Astrocyte (in vitro differentiated cells and primary cell): ENCODE measurements at regions not wholly inside any gene's neighbourhood (a gene's known extent, or its start where the extent isn't known, plus 50 kb on each side); places are given as distances from the start of the nearest gene placed in this dataset.
A peak's percentile ranks its signal among the peaks of the same experiment; 100 is the strongest.

Experiments used
- DNase-seq: peaks from one replicate; pipeline ENCODE4 v3.0.0-alpha.2; 2010; ENCODE audit warnings: low read depth
- FAIRE-seq: peaks from 2 replicates; lab custom pipeline; 2011; peaks lifted over from hg19 to GRCh38; lab: Jason Lieb, UNC
- H2AFZ ChIP-seq: 2 replicates; pipeline ENCODE4 v1.6.0; 2012; ENCODE audit warnings: low read depth, low read length, inconsistent platforms
- H3K27ac ChIP-seq: 2 replicates; pipeline ENCODE4 v1.5.1; 2011; ENCODE audit warnings: low read depth, low read length, inconsistent platforms
- H3K27me3 ChIP-seq: 2 replicates; pipeline ENCODE4 v1.6.0; 2011; ENCODE audit warnings: low read length, inconsistent platforms; ENCODE audit not compliant: insufficient read depth
- H3K36me3 ChIP-seq: 2 replicates; pipeline ENCODE4 v1.5.1; 2011; ENCODE audit warnings: low read length, inconsistent platforms; ENCODE audit not compliant: insufficient read depth
- H3K4me1 ChIP-seq: 2 replicates; pipeline ENCODE4 v1.5.1; 2011; ENCODE audit warnings: low read length, inconsistent platforms; ENCODE audit not compliant: insufficient read depth
- H3K4me2 ChIP-seq: 2 replicates; pipeline ENCODE4 v1.6.0; 2012; ENCODE audit warnings: low read length, inconsistent platforms
- H3K4me3 ChIP-seq: 2 replicates; pipeline ENCODE4 v1.5.1; 2011; ENCODE audit warnings: low read depth, mild to moderate bottlenecking, low read length, inconsistent platforms; ENCODE audit not compliant: insufficient read depth
- H3K79me2 ChIP-seq: 2 replicates; pipeline ENCODE4 v1.6.0; 2012; ENCODE audit warnings: mild to moderate bottlenecking, low read length, inconsistent platforms; ENCODE audit not compliant: insufficient read depth
- H3K9ac ChIP-seq: 2 replicates; pipeline ENCODE4 v1.6.0; 2012; ENCODE audit warnings: mild to moderate bottlenecking, low read length, inconsistent platforms
- H3K9me3 ChIP-seq: 2 replicates; pipeline ENCODE4 v1.5.1; 2012; ENCODE audit warnings: low read depth, mild to moderate bottlenecking, low read length, inconsistent platforms; ENCODE audit not compliant: insufficient read depth
- H4K20me1 ChIP-seq: 2 replicates; pipeline ENCODE4 v1.6.0; 2012; ENCODE audit warnings: low read length, inconsistent platforms; ENCODE audit not compliant: insufficient read depth
- H3K27ac Mint-ChIP-seq: one replicate; pipeline ENCODE4 v1.8.0; 2021; ENCODE audit warnings: mild to moderate bottlenecking, mixed read lengths; ENCODE audit not compliant: unreplicated experiment
- H3K27me3 Mint-ChIP-seq: one replicate; pipeline ENCODE4 v1.8.0; 2021; ENCODE audit warnings: low read depth, mixed read lengths; ENCODE audit not compliant: unreplicated experiment
- H3K36me3 Mint-ChIP-seq: one replicate; pipeline ENCODE4 v1.8.0; 2021; ENCODE audit warnings: low read depth, mixed read lengths; ENCODE audit not compliant: unreplicated experiment
- H3K4me1 Mint-ChIP-seq: one replicate; pipeline ENCODE4 v1.8.0; 2021; ENCODE audit warnings: low read depth, mixed read lengths; ENCODE audit not compliant: unreplicated experiment
- H3K4me3 Mint-ChIP-seq: one replicate; pipeline ENCODE4 v1.8.0; 2021; ENCODE audit warnings: mild to moderate bottlenecking, moderate library complexity, mixed read lengths; ENCODE audit not compliant: unreplicated experiment
- H3K9me3 Mint-ChIP-seq: one replicate; pipeline ENCODE4 v1.8.0; 2021; ENCODE audit warnings: mild to moderate bottlenecking, mixed read lengths; ENCODE audit not compliant: unreplicated experiment
- EZH2 ChIP-seq: IDR thresholded peaks from 2 replicates; pipeline ENCODE4 v1.6.1; 2012; ENCODE audit warnings: mild to moderate bottlenecking, low read length, inconsistent platforms; ENCODE audit not compliant: insufficient read depth
- TF ChIP-seq, protein P1 (sequence below): IDR thresholded peaks from 2 replicates; pipeline ENCODE4 v1.5.1; 2011; ENCODE audit warnings: low read depth, mild to moderate bottlenecking, inconsistent platforms, low read length, moderate library complexity; ENCODE audit not compliant: insufficient read depth

DNA sequence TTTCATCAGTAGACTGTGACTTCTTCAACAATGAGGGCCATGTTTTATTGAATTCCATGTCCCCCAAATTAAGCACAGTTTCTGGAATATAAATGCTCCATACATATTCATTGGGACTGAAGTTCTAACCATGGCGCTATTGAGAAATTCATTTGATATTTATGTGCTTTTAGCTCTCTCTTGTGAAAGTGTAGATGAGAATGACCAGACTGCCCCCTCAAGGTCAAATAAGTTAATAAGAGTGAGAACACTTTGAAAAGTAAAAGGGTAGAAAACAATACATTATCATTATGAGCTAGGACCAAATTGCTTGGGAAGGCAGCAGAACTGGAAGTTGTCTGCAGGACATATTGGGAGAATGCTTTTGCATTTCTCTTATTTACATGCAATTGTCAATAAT is 597.9 kb downstream of the EPM2A start:
- Histone ChIP-seq H3K9ac (no peak overlapping the region), H3K79me2 (no peaks in the 10 kb centered on the region), H3K27me3 (no peaks in the 10 kb centered on the region), H3K36me3 (no peaks in the 10 kb centered on the region), H3K9me3 (no peaks in the 10 kb centered on the region), H4K20me1 (no peaks in the 10 kb centered on the region), H3K4me1 (no peaks in the 10 kb centered on the region), H2AFZ (no peak overlapping the region), H3K4me2 (no peak overlapping the region), H3K4me3 (no peak overlapping the region), H3K27ac (no peak overlapping the region)
- no peak for TF ChIP-seq EZH2
- TF ChIP-seq, protein P1, sequence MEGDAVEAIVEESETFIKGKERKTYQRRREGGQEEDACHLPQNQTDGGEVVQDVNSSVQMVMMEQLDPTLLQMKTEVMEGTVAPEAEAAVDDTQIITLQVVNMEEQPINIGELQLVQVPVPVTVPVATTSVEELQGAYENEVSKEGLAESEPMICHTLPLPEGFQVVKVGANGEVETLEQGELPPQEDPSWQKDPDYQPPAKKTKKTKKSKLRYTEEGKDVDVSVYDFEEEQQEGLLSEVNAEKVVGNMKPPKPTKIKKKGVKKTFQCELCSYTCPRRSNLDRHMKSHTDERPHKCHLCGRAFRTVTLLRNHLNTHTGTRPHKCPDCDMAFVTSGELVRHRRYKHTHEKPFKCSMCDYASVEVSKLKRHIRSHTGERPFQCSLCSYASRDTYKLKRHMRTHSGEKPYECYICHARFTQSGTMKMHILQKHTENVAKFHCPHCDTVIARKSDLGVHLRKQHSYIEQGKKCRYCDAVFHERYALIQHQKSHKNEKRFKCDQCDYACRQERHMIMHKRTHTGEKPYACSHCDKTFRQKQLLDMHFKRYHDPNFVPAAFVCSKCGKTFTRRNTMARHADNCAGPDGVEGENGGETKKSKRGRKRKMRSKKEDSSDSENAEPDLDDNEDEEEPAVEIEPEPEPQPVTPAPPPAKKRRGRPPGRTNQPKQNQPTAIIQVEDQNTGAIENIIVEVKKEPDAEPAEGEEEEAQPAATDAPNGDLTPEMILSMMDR, result peak; percentile 11
- no peaks in the 10 kb centered on the region for H3K27me3 Mint-ChIP-seq
- H3K4me1 Mint-ChIP-seq, result no peaks in the 10 kb centered on the region
- H3K9me3 Mint-ChIP-seq, result no peaks in the 10 kb centered on the region
- no peak for FAIRE-seq
- H3K36me3 Mint-ChIP-seq, result no peaks in the 10 kb centered on the region
- no peak overlapping the region for H3K4me3 Mint-ChIP-seq
- DNase-seq, result no peak
- no peak overlapping the region for H3K27ac Mint-ChIP-seq

DNA sequence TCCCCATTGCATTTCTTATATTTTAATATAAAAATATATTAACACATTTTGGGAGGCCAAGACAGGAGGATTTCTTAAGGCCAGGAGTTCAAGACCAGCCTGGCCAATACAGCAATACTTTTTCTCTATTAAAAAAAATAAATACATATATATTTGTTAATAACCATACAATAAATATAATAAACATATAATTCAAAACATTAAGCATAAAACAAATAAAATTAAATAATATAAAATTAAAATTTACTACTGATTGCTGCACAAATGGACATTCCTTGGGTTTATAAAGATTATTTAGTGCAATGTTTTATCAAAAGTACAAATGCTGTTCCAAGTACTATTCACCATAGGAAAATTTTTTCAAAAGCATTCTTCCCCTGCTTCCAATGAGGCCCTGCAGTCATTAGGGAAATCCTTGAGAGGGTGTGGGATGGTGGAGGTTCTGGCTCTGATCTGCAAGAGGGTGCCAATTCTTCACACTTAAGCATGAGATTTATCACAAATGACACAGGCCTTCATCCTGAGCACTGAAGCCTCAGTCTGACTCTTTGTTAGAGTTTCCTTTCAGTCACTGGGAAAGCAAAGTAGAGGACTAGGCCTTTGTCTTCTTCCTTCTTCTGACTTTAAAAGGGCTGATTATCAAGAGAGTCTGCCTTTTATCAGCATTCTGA is 596.7 kb downstream of the EPM2A start:
- no peaks in the 10 kb centered on the region for H3K4me1 Mint-ChIP-seq
- DNase-seq (no peak), FAIRE-seq (no peak)
- Histone ChIP-seq H3K79me2 (no peaks in the 10 kb centered on the region), H3K27me3 (no peaks in the 10 kb centered on the region), H4K20me1 (no peaks in the 10 kb centered on the region), H3K9me3 (no peaks in the 10 kb centered on the region), H3K36me3 (no peaks in the 10 kb centered on the region), H3K4me2 (no peak overlapping the region), H3K9ac (no peak overlapping the region), H3K27ac (no peak overlapping the region), H2AFZ (no peak overlapping the region), H3K4me3 (no peak overlapping the region), H3K4me1 (no peaks in the 10 kb centered on the region)
- H3K27ac Mint-ChIP-seq, result no peak overlapping the region
- no peak for TF ChIP-seq EZH2
- TF ChIP-seq, protein P1, result no peak
- no peaks in the 10 kb centered on the region for H3K9me3 Mint-ChIP-seq
- H3K4me3 Mint-ChIP-seq, result no peak overlapping the region
- H3K36me3 Mint-ChIP-seq, result no peaks in the 10 kb centered on the region
- no peaks in the 10 kb centered on the region for H3K27me3 Mint-ChIP-seq

DNA sequence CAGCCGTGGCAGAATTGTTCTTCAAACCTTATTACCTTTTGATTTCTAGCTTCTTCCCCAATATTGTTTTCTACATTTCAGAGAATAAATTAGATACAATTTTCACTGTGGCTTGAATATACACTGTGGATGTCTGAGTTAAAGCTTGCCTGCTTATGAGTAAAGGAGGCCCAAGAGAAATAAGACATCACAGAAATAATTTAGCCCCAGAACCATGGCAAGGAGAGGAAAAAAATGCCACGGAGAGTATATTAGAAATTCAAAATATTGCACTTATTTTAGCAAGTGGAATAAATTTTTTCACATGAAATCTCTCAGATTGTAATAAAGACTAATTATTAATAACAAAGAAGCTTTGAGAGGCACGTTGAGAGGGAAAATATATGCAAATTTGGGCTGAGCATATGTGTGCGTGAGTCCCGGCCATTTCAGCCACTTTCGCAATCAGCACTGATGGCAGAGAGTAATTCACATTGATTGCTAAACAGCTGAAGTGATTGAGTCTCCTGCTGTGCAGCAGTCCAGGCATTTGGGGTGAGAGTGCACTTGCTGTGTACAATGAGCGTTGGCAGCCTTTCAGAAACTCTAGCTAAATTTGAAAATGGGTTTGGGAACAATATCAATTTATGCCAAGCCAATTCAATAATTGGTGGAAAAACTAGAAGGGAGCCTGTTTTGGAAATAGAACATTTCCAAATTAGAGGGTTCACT is 596.0 kb downstream of the EPM2A start:
- FAIRE-seq, result no peak
- H3K27me3 Mint-ChIP-seq, result no peaks in the 10 kb centered on the region
- no peak overlapping the region for H3K27ac Mint-ChIP-seq
- peak; percentile 13 for DNase-seq
- H3K4me1 Mint-ChIP-seq, result no peaks in the 10 kb centered on the region
- H3K27me3 ChIP-seq, result no peaks in the 10 kb centered on the region
- no peaks in the 10 kb centered on the region for H3K9me3 Mint-ChIP-seq
- no peaks in the 10 kb centered on the region for H3K79me2 ChIP-seq
- H3K36me3 Mint-ChIP-seq, result no peaks in the 10 kb centered on the region
- no peaks in the 10 kb centered on the region for H3K9me3 ChIP-seq
- no peak overlapping the region for H3K27ac ChIP-seq
- no peak overlapping the region for H3K4me2 ChIP-seq
- H4K20me1 ChIP-seq, result no peaks in the 10 kb centered on the region
- H2AFZ ChIP-seq, result no peak overlapping the region
- H3K9ac ChIP-seq, result no peak overlapping the region
- TF ChIP-seq, protein P1, result no peak
- TF ChIP-seq EZH2, result no peak
- no peak overlapping the region for H3K4me3 ChIP-seq
- H3K4me3 Mint-ChIP-seq, result no peak overlapping the region
- H3K36me3 ChIP-seq, result no peaks in the 10 kb centered on the region
- H3K4me1 ChIP-seq, result no peaks in the 10 kb centered on the region
